ENCODE measurements at regions not wholly inside any gene's neighbourhood (a gene's known extent, or its start where the extent isn't known, plus 50 kb on each side); places are given as distances from the start of the nearest gene placed in this dataset.

DNA sequence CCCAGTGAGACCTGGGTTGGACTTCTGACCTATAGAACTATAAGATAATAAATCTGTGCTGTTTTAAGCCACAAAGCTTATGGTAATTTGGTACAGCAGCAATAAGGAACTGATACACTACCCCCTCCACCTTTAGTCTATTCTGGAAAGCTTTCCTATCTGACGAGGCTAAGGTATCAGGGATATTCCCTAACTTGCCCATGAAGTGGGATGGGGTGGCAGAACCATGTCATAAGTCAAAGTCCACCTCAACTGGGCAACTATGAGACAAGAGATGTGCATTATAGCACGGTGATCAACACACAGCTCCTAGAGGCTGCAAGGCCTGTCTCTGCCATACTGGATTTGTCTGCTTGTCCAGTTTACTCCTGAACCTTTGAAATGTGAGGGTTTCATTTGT, 146.8 kb upstream of the RAD23B start:
- peaks cover 56% of the 10 kb centered on the region for H3K27me3 Mint-ChIP-seq
- no peaks in the 10 kb centered on the region for H3K9me3 ChIP-seq (ENCODE audit: control insufficient read depth, low read length, poor library complexity, severe bottlenecking)
- DNase-seq: no peak
- no peaks in the 10 kb centered on the region for H3K36me3 Mint-ChIP-seq (ENCODE audit: low read depth)
- no peaks in the 10 kb centered on the region for H3K4me1 Mint-ChIP-seq
- no peak overlapping the region for H3K27ac Mint-ChIP-seq
- no peak for ATAC-seq
- no peak overlapping the region for H3K4me3 Mint-ChIP-seq

DNA sequence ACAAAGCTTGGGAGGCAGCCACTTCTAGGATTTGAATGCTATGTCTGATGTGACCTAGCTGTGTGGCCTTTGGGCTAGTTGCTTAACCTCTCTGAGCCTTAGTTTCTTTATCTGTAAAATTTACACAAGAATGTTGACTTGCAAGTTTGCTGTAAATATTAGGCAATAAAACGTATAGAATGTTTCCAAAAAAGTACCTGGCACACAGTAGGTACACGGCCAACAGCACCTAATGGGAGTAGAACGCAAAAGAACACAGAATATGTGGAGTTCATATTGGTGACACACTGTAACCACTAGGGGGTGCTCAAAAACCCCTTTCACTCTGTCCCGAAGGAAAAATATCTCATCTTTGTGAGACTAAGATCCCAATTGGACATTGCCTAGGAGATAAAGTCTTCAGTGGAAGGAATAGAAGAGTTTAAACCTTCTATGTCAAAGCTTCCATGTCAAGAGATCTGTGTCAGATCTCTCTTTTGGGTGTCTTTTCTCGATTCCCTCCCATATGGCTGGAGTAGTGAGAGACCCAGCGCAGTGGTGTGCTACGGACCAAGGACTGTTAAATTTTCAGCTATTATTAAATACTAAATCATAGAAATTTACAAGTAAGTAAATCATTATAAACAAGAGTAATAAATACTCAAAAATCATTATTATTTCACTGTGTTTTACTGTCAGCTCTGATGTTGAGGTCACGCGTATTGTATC, 145.4 kb upstream of the RAD23B start:
- Mint-ChIP-seq H3K4me3 (no peak overlapping the region), H3K36me3 (ENCODE audit: low read depth) (no peaks in the 10 kb centered on the region), H3K4me1 (no peaks in the 10 kb centered on the region), H3K27ac (no peak overlapping the region), H3K27me3 (peaks cover 65% of the 10 kb centered on the region)
- H3K9me3 ChIP-seq (ENCODE audit: control insufficient read depth, low read length, poor library complexity, severe bottlenecking): no peaks in the 10 kb centered on the region
- ATAC-seq: no peak
- no peak for DNase-seq

DNA sequence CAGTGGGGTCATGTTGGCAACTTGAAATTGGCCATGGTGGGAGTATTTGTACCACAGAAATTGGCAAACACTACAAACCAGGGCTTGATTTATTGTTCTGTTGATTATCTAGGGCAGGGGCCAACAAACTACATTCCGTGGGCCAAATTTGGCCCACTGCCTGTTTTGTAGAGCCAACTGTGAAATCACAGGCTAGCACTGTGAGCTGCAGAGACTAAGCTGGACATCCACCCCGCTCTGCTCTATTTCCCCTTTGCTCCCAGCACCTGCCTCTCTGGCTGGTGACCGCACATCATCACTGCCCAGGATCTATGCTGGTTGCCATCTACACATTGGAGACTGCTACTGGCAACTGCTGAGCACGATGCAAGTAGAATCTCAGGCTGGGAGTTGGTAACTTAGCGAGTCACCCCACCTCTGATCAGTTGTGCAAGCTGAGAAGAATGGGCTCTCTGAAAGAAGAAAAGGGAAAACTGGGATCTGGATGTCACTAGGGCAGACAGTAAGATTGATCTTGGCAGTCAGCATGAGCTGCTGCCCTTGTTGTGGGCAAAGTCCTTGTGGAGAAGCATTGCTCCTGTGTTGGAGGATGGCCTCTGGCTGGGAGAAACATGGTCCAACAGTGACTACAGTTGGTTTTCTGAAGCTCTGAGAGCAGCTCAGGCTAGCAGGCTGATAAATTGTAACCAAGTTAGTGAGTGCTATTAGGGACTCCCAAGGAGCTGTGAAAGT, 144.7 kb upstream of the RAD23B start:
- no peak for ATAC-seq
- no peak overlapping the region for H3K27ac Mint-ChIP-seq
- H3K4me3 Mint-ChIP-seq: no peak overlapping the region
- no peaks in the 10 kb centered on the region for H3K9me3 ChIP-seq (ENCODE audit: control insufficient read depth, low read length, poor library complexity, severe bottlenecking)
- H3K36me3 Mint-ChIP-seq (ENCODE audit: low read depth): no peaks in the 10 kb centered on the region
- no peaks in the 10 kb centered on the region for H3K4me1 Mint-ChIP-seq
- peaks cover 62% of the 10 kb centered on the region for H3K27me3 Mint-ChIP-seq
- DNase-seq: no peak

DNA sequence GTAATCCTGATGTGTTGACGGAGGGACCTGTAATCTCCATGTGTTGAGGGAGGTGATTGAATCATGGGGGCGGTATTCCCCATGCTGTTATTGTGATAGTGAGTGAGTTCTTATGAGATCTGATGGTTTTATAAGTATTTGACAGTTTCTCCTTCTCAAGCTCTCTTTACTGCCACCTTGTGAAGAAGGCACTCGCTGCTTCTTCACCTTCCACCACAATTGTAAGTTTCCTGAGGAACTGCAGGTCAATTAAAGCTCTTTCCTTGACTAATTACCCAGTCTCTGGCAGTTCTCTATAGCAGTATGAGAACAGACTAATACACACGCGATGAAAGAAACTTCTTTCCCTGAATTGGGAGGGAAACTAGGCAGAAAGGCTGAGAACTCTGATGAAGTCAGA, 141.1 kb upstream of the RAD23B start:
- no peak overlapping the region for H3K27ac Mint-ChIP-seq
- DNase-seq (no peak), ATAC-seq (no peak)
- H3K4me3 Mint-ChIP-seq: no peak overlapping the region
- H3K4me1 Mint-ChIP-seq: no peaks in the 10 kb centered on the region
- no peaks in the 10 kb centered on the region for H3K36me3 Mint-ChIP-seq (ENCODE audit: low read depth)
- H3K9me3 ChIP-seq (ENCODE audit: control insufficient read depth, low read length, poor library complexity, severe bottlenecking): no peaks in the 10 kb centered on the region
- H3K27me3 Mint-ChIP-seq: peaks cover 76% of the 10 kb centered on the region

- ATAC-seq (no peak), DNase-seq (no peak)
- Mint-ChIP-seq H3K4me3 (no peak overlapping the region), H3K27ac (no peak overlapping the region), H3K4me1 (no peaks in the 10 kb centered on the region), H3K27me3 (peaks cover 71% of the 10 kb centered on the region), H3K36me3 (ENCODE audit: low read depth) (no peaks in the 10 kb centered on the region)
- no peaks in the 10 kb centered on the region for H3K9me3 ChIP-seq (ENCODE audit: control insufficient read depth, low read length, poor library complexity, severe bottlenecking)
These were observed 140.6 kb upstream of the RAD23B start for GRCh38 chr9:107142430-107142829.

- Mint-ChIP-seq H3K27ac (no peak overlapping the region), H3K36me3 (ENCODE audit: low read depth) (no peaks in the 10 kb centered on the region)
- DNase-seq: no peak
These were observed 140.0 kb upstream of the RAD23B start for GRCh38 chr9:107142896-107143603.

GRCh38 chr9:107144475-107144874, 138.6 kb upstream of the RAD23B start:
- no peaks in the 10 kb centered on the region for H3K9me3 ChIP-seq (ENCODE audit: control insufficient read depth, low read length, poor library complexity, severe bottlenecking)
- peaks cover 61% of the 10 kb centered on the region for H3K27me3 Mint-ChIP-seq
- no peaks in the 10 kb centered on the region for H3K4me1 Mint-ChIP-seq
- no peak overlapping the region for H3K27ac Mint-ChIP-seq
- DNase-seq (no peak), ATAC-seq (no peak)
- H3K4me3 Mint-ChIP-seq: no peak overlapping the region
- H3K36me3 Mint-ChIP-seq (ENCODE audit: low read depth): no peaks in the 10 kb centered on the region

More at GRCh38 chr9:107142896-107143603, 140.0 kb upstream of the RAD23B start:
- Mint-ChIP-seq H3K27me3 (peaks cover 69% of the 10 kb centered on the region), H3K4me3 (no peak overlapping the region), H3K4me1 (no peaks in the 10 kb centered on the region)
- no peaks in the 10 kb centered on the region for H3K9me3 ChIP-seq (ENCODE audit: control insufficient read depth, low read length, poor library complexity, severe bottlenecking)
- ATAC-seq: no peak

GRCh38 chr9:107147134-107147533, 135.9 kb upstream of the RAD23B start:
- no peak overlapping the region for H3K4me3 Mint-ChIP-seq
- H3K9me3 ChIP-seq (ENCODE audit: control insufficient read depth, low read length, poor library complexity, severe bottlenecking): peaks cover 2% of the 10 kb centered on the region
- H3K27ac Mint-ChIP-seq: no peak overlapping the region
- no peaks in the 10 kb centered on the region for H3K4me1 Mint-ChIP-seq
- ATAC-seq (no peak), DNase-seq (no peak)
- H3K36me3 Mint-ChIP-seq (ENCODE audit: low read depth): no peaks in the 10 kb centered on the region
- H3K27me3 Mint-ChIP-seq: peaks cover 48% of the 10 kb centered on the region

- no peaks in the 10 kb centered on the region for H3K4me1 Mint-ChIP-seq
- no peak for ATAC-seq
- H3K36me3 Mint-ChIP-seq (ENCODE audit: low read depth): no peaks in the 10 kb centered on the region
- H3K27me3 Mint-ChIP-seq: peaks cover 42% of the 10 kb centered on the region
- peaks cover 2% of the 10 kb centered on the region for H3K9me3 ChIP-seq (ENCODE audit: control insufficient read depth, low read length, poor library complexity, severe bottlenecking)
- DNase-seq: no peak
- H3K4me3 Mint-ChIP-seq: no peak overlapping the region
- no peak overlapping the region for H3K27ac Mint-ChIP-seq
These were observed 134.9 kb upstream of the RAD23B start for GRCh38 chr9:107148216-107148615.

GRCh38 chr9:107149756-107150155, 133.3 kb upstream of the RAD23B start:
- no peaks in the 10 kb centered on the region for H3K4me1 Mint-ChIP-seq
- peaks cover 2% of the 10 kb centered on the region for H3K9me3 ChIP-seq (ENCODE audit: control insufficient read depth, low read length, poor library complexity, severe bottlenecking)
- DNase-seq (no peak), ATAC-seq (no peak)
- no peak overlapping the region for H3K4me3 Mint-ChIP-seq
- H3K27me3 Mint-ChIP-seq: peaks cover 41% of the 10 kb centered on the region
- no peaks in the 10 kb centered on the region for H3K36me3 Mint-ChIP-seq (ENCODE audit: low read depth)
- H3K27ac Mint-ChIP-seq: no peak overlapping the region

DNA sequence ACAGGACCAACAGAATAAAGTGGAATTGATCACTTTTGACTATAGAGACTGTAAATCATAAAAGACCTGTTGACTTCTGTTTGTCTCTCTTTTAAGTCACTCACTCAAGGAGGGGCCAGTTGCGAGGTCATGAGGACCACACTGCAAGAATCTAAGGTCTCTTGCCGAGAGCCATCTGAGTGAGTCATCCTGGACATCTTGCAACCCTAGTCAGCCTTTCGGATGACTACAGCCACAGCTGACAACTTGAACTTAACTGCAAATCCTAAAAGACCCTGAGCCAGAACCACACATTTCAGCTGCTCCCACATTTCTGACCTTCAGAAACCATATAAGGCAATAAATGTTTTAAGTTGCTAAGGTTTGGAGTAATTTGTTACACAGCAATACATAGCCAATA, 129.7 kb upstream of the RAD23B start:
- DNase-seq (no peak), ATAC-seq (no peak)
- peaks cover 2% of the 10 kb centered on the region for H3K9me3 ChIP-seq (ENCODE audit: control insufficient read depth, low read length, poor library complexity, severe bottlenecking)
- Mint-ChIP-seq H3K27ac (no peak overlapping the region), H3K27me3 (peaks cover 46% of the 10 kb centered on the region), H3K36me3 (ENCODE audit: low read depth) (peaks cover 6% of the 10 kb centered on the region), H3K4me3 (no peak overlapping the region), H3K4me1 (no peaks in the 10 kb centered on the region)

DNA sequence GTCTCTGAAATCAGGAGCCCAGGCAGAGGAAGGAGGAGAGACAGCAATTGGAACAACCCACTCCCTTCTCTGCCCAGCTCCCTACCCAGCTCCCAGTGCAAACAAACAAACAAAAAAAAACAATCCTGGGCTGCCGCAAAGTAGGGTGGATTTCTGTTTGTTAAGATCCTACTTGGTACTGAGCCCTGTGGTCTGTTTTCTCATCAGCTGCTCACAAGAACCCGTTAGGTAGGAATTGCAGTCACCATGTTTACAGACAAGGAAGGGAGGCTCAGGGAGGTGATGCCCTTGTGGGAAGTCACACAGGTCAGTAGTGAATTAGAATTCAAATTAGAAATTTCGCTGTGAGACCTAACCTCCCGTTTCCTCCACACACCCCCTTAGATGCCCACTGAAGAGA, 128.8 kb upstream of the RAD23B start:
- H3K36me3 Mint-ChIP-seq (ENCODE audit: low read depth): peaks cover 6% of the 10 kb centered on the region
- peaks cover 40% of the 10 kb centered on the region for H3K27me3 Mint-ChIP-seq
- no peak overlapping the region for H3K27ac Mint-ChIP-seq
- H3K4me1 Mint-ChIP-seq: no peaks in the 10 kb centered on the region
- ATAC-seq: no peak
- peaks cover 2% of the 10 kb centered on the region for H3K9me3 ChIP-seq (ENCODE audit: control insufficient read depth, low read length, poor library complexity, severe bottlenecking)
- no peak overlapping the region for H3K4me3 Mint-ChIP-seq
- DNase-seq: no peak

- ATAC-seq (no peak), DNase-seq (no peak)
- H3K4me3 Mint-ChIP-seq: no peak overlapping the region
- H3K9me3 ChIP-seq (ENCODE audit: control insufficient read depth, low read length, poor library complexity, severe bottlenecking): peaks cover 2% of the 10 kb centered on the region
- H3K27me3 Mint-ChIP-seq: peaks cover 37% of the 10 kb centered on the region
- no peak overlapping the region for H3K27ac Mint-ChIP-seq
- H3K36me3 Mint-ChIP-seq (ENCODE audit: low read depth): peaks cover 6% of the 10 kb centered on the region
- H3K4me1 Mint-ChIP-seq: no peaks in the 10 kb centered on the region
These were observed 128.3 kb upstream of the RAD23B start for GRCh38 chr9:107154766-107155165.

All from T-helper 17 cell (primary cell).